WTC11 (cell line): ENCODE measurements at regions not wholly inside any gene's neighbourhood (a gene's known extent, or its start where the extent isn't known, plus 50 kb on each side); places are given as distances from the start of the nearest gene placed in this dataset.

Source experiments
- ATAC-seq: fragments of 200-7000 bp; cut with Tn5 transposase; 2 replicates; pipeline ENCODE4 v1.10.0; 2021; ENCODE audit warnings: mild to moderate bottlenecking, moderate library complexity
- CTCF ChIA-PET: fragments of 300-600 bp; sonication (Branson Sonifier 250); formaldehyde crosslinking; loops from one replicate; lab custom pipeline; 2021; ENCODE audit warnings: antibody characterized with exemption; lab: Charles Lee
- POLR2A ChIA-PET: fragments of 350-600 bp; sonication (Branson Sonifier 250); formaldehyde crosslinking; loops from one replicate; lab custom pipeline; 2021; ENCODE audit warnings: antibody characterized with exemption; lab: Charles Lee
- DNase-seq: peaks from one replicate; pipeline ENCODE4 v3.0.0; 2021; ENCODE audit warnings: low spot score
- H3K27ac Mint-ChIP-seq: 2 replicates; pipeline ENCODE4 v1.8.0; 2021; ENCODE audit warnings: mixed read lengths
- H3K27me3 Mint-ChIP-seq: 2 replicates; pipeline ENCODE4 v1.8.0; 2021; ENCODE audit warnings: low read depth, mild to moderate bottlenecking, moderate library complexity, mixed read lengths
- H3K36me3 Mint-ChIP-seq: 2 replicates; pipeline ENCODE4 v1.8.0; 2021; ENCODE audit warnings: mixed read lengths
- H3K4me1 Mint-ChIP-seq: 2 replicates; pipeline ENCODE4 v1.8.0; 2022; ENCODE audit warnings: mixed read lengths
- H3K4me3 Mint-ChIP-seq: 2 replicates; pipeline ENCODE4 v1.8.0; 2021; ENCODE audit warnings: mild to moderate bottlenecking, moderate library complexity, mixed read lengths
- H3K9me3 Mint-ChIP-seq: 2 replicates; pipeline ENCODE4 v1.8.0; 2021; ENCODE audit warnings: mixed read lengths
- CBFB ChIP-seq: sonication (generic); formaldehyde crosslinking; IDR thresholded peaks from 2 replicates; pipeline ENCODE4 v1.8.1; 2022; ENCODE audit warnings: mild to moderate bottlenecking, low read depth, missing genetic modification reagents
- ELF4 ChIP-seq: sonication (generic); formaldehyde crosslinking; IDR thresholded peaks from 2 replicates; pipeline ENCODE4 v1.8.1; 2022; ENCODE audit warnings: low read depth, mild to moderate bottlenecking, moderate library complexity, missing genetic modification reagents
- FOXJ3 ChIP-seq: sonication (generic); formaldehyde crosslinking; IDR thresholded peaks from 2 replicates; pipeline ENCODE4 v1.9.0; 2021; ENCODE audit warnings: missing genetic modification reagents, mild to moderate bottlenecking, borderline replicate concordance
- GRHL2 ChIP-seq: fragments of 250-450 bp; sonication (Bioruptor Pico); IDR thresholded peaks from 2 replicates; pipeline ENCODE4 v1.8.0; 2022; ENCODE audit warnings: mild to moderate bottlenecking, moderate library complexity; ENCODE audit not compliant: insufficient replicate concordance, severe bottlenecking
- GTF2I ChIP-seq: fragments of 250-450 bp; sonication (Bioruptor Pico); conservative IDR thresholded peaks from 2 replicates; pipeline ENCODE4 v1.4.0; 2021; ENCODE audit warnings: mild to moderate bottlenecking
- MXD4 ChIP-seq: fragments of 250-450 bp; sonication (Bioruptor Pico); IDR thresholded peaks from 2 replicates; pipeline ENCODE4 v1.8.0; 2021; ENCODE audit warnings: mild to moderate bottlenecking, moderate library complexity, borderline replicate concordance
- MYBL2 ChIP-seq: sonication (generic); formaldehyde crosslinking; IDR thresholded peaks from 2 replicates; pipeline ENCODE4 v1.8.1; 2023; ENCODE audit warnings: mild to moderate bottlenecking, moderate library complexity, missing genetic modification reagents
- NFATC4 ChIP-seq: fragments of 250-450 bp; sonication (Bioruptor Pico); IDR thresholded peaks from 2 replicates; pipeline ENCODE4 v1.9.0; 2021; ENCODE audit warnings: mild to moderate bottlenecking
- NR3C1 ChIP-seq: sonication (generic); formaldehyde crosslinking; conservative IDR thresholded peaks from 2 replicates; pipeline ENCODE4 v1.8.1; 2023; ENCODE audit warnings: low read depth, mild to moderate bottlenecking, missing genetic modification reagents
- RELA ChIP-seq: sonication (generic); formaldehyde crosslinking; IDR thresholded peaks from 2 replicates; pipeline ENCODE4 v1.8.1; 2022; ENCODE audit warnings: missing genetic modification reagents, mild to moderate bottlenecking, borderline replicate concordance
- SMAD4 ChIP-seq: sonication (generic); formaldehyde crosslinking; IDR thresholded peaks from 2 replicates; pipeline ENCODE4 v1.8.0; 2022; ENCODE audit warnings: mild to moderate bottlenecking, missing genetic modification reagents
- SOX15 ChIP-seq: fragments of 250-450 bp; sonication (Bioruptor Pico); IDR thresholded peaks from 2 replicates; pipeline ENCODE4 v1.9.0; 2021; ENCODE audit warnings: mild to moderate bottlenecking
- SP1 ChIP-seq: sonication (generic); formaldehyde crosslinking; conservative IDR thresholded peaks from 2 replicates; pipeline ENCODE4 v1.8.1; 2022; ENCODE audit warnings: missing genetic modification reagents
- USF1 ChIP-seq: sonication (generic); formaldehyde crosslinking; IDR thresholded peaks from 2 replicates; pipeline ENCODE4 v1.8.0; 2022; ENCODE audit warnings: mild to moderate bottlenecking, missing genetic modification reagents
- ZNF121 ChIP-seq: sonication (generic); formaldehyde crosslinking; IDR thresholded peaks from 2 replicates; pipeline ENCODE4 v1.8.0; 2023; ENCODE audit warnings: missing genetic modification reagents
- ZNF263 ChIP-seq: sonication (generic); formaldehyde crosslinking; IDR thresholded peaks from 2 replicates; pipeline ENCODE4 v1.8.1; 2022; ENCODE audit warnings: low read depth, mild to moderate bottlenecking, moderate library complexity, missing genetic modification reagents
- ZNF532 ChIP-seq: fragments of 250-450 bp; sonication (Bioruptor Pico); IDR thresholded peaks from 2 replicates; pipeline ENCODE4 v1.9.0; 2021; ENCODE audit warnings: mild to moderate bottlenecking, borderline replicate concordance
- TF ChIP-seq, protein P1 (sequence below): fragments of 250-450 bp; sonication (Bioruptor Pico); conservative IDR thresholded peaks from 2 replicates; pipeline ENCODE4 v1.9.0; 2021; ENCODE audit warnings: mild to moderate bottlenecking
- TF ChIP-seq, protein P2 (sequence below): sonication (generic); formaldehyde crosslinking; IDR thresholded peaks from 2 replicates; pipeline ENCODE4 v1.8.1; 2022; ENCODE audit warnings: low read depth, missing genetic modification reagents, borderline replicate concordance
- TF ChIP-seq, protein P3 (sequence below): sonication (generic); formaldehyde crosslinking; IDR thresholded peaks from 2 replicates; pipeline ENCODE4 v1.8.0; 2023; ENCODE audit warnings: mild to moderate bottlenecking, missing genetic modification reagents
- TF ChIP-seq, protein P4 (sequence below): sonication (generic); formaldehyde crosslinking; IDR thresholded peaks from 2 replicates; pipeline ENCODE4 v1.8.0; 2022; ENCODE audit warnings: mild to moderate bottlenecking, missing genetic modification reagents

GRCh38 chr10:131015271-131015670, 296.2 kb downstream of the TCERG1L start (continued):
- TF ChIP-seq, protein P1, sequence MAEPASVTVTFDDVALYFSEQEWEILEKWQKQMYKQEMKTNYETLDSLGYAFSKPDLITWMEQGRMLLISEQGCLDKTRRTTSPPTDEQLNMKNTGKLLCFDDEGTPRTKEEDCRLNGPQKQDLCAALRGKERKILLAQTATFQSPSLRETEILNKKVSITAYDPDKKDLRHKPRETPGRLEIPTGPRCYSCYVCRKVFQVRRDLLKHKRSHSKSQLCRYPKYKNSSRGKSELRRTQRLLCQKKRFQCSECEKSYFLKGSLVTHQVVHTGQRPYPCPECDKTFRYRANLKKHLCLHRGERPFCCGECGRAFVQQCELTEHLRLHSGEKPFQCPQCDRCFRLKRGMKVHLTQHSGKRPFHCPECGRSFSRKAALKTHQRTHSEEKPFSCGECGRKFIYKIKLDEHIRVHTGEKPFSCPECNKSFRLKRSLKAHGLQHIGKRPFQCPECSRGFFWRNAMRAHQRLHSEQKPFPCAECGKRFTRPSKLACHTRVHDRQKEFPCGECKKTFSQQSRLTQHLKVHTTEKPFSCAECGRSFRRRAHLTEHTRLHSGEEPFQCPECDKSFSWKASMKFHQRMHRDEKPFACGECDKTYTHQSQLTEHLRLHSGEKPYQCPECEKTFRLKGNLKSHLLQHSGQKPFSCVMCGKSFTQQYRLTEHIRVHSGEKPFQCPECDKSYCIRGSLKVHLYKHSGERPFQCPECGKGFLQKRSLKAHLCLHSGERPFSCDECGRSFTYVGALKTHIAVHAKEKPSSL (CRISPR knock-in tag), result no peak
- no peak for TF ChIP-seq MYBL2
- TF ChIP-seq ZNF532 (CRISPR knock-in tag), result no peak
- TF ChIP-seq ZNF121 (CRISPR knock-in tag), result no peak
- no peak for TF ChIP-seq SP1
- TF ChIP-seq, protein P2, sequence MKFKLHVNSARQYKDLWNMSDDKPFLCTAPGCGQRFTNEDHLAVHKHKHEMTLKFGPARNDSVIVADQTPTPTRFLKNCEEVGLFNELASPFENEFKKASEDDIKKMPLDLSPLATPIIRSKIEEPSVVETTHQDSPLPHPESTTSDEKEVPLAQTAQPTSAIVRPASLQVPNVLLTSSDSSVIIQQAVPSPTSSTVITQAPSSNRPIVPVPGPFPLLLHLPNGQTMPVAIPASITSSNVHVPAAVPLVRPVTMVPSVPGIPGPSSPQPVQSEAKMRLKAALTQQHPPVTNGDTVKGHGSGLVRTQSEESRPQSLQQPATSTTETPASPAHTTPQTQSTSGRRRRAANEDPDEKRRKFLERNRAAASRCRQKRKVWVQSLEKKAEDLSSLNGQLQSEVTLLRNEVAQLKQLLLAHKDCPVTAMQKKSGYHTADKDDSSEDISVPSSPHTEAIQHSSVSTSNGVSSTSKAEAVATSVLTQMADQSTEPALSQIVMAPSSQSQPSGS (CRISPR knock-in tag), result no peak
- TF ChIP-seq RELA (CRISPR knock-in tag), result no peak
- TF ChIP-seq GRHL2 (CRISPR knock-in tag), result no peak
- TF ChIP-seq NFATC4 (CRISPR knock-in tag), result no peak
- TF ChIP-seq, protein P3, sequence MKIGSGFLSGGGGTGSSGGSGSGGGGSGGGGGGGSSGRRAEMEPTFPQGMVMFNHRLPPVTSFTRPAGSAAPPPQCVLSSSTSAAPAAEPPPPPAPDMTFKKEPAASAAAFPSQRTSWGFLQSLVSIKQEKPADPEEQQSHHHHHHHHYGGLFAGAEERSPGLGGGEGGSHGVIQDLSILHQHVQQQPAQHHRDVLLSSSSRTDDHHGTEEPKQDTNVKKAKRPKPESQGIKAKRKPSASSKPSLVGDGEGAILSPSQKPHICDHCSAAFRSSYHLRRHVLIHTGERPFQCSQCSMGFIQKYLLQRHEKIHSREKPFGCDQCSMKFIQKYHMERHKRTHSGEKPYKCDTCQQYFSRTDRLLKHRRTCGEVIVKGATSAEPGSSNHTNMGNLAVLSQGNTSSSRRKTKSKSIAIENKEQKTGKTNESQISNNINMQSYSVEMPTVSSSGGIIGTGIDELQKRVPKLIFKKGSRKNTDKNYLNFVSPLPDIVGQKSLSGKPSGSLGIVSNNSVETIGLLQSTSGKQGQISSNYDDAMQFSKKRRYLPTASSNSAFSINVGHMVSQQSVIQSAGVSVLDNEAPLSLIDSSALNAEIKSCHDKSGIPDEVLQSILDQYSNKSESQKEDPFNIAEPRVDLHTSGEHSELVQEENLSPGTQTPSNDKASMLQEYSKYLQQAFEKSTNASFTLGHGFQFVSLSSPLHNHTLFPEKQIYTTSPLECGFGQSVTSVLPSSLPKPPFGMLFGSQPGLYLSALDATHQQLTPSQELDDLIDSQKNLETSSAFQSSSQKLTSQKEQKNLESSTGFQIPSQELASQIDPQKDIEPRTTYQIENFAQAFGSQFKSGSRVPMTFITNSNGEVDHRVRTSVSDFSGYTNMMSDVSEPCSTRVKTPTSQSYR (CRISPR knock-in tag), result no peak
- no peak for TF ChIP-seq FOXJ3 (CRISPR knock-in tag)
- TF ChIP-seq SOX15 (CRISPR knock-in tag), result no peak
- no peak for TF ChIP-seq MXD4 (CRISPR knock-in tag)

- ATAC-seq, result no peak
- ChIA-PET POLR2A (interaction anchor here (0.5 kb wide), 1 partner anchor 297 kb away, joined by 10 read pairs; no protein-coding TSS in a partner anchor), CTCF (no interaction called here)
- Mint-ChIP-seq H3K27me3 (peaks cover 8% of the 10 kb centered on the region), H3K4me1 (no peaks in the 10 kb centered on the region), H3K9me3 (peaks cover 59% of the 10 kb centered on the region), H3K4me3 (no peak overlapping the region), H3K27ac (no peak overlapping the region), H3K36me3 (peaks cover 50% of the 10 kb centered on the region)
- no peak for DNase-seq
- no peak for TF ChIP-seq CBFB (CRISPR knock-in tag)
- no peak for TF ChIP-seq ZNF263 (CRISPR knock-in tag)
- TF ChIP-seq, protein P4, sequence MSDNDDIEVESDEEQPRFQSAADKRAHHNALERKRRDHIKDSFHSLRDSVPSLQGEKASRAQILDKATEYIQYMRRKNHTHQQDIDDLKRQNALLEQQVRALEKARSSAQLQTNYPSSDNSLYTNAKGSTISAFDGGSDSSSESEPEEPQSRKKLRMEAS (CRISPR knock-in tag), result no peak
- TF ChIP-seq ELF4 (CRISPR knock-in tag), result no peak
- no peak for TF ChIP-seq USF1 (CRISPR knock-in tag)
- TF ChIP-seq, protein P1 (CRISPR knock-in tag), result no peak
- TF ChIP-seq SMAD4, result no peak
- TF ChIP-seq GTF2I (CRISPR knock-in tag), result no peak
- TF ChIP-seq NR3C1 (CRISPR knock-in tag), result no peak
These were observed 295.0 kb downstream of the TCERG1L start for GRCh38 chr10:131016556-131016955.
